ENCODE measurements at regions not wholly inside any gene's neighbourhood (a gene's known extent, or its start where the extent isn't known, plus 50 kb on each side); places are given as distances from the start of the nearest gene placed in this dataset.

GRCh38 chr6:105995391-105995865 is 90.7 kb upstream of the PRDM1 start:
- TF ChIP-seq CTCF (IDR thresholded peaks at IDR 0.05; ENCODE audit: low read depth, low read length, missing input control) (no peak), MAX (IDR thresholded peaks at IDR 0.05) (no peak), GABPA (IDR thresholded peaks at IDR 0.05 in 1 of 2, conservative IDR thresholded peaks at IDR 0.05 in 1 of 2) (no peak), EGR1 (IDR thresholded peaks at IDR 0.05; ENCODE audit: low read depth in 2 of 2) (no peak)
